Stimulated activated CD4-positive, alpha-beta T cell treated with anti-CD3 and anti-CD28 coated beads, TNF-alpha, amount 100 ng/mL, for 48 hours (primary cell): ENCODE measurements at regions not wholly inside any gene's neighbourhood (a gene's known extent, or its start where the extent isn't known, plus 50 kb on each side); places are given as distances from the start of the nearest gene placed in this dataset.
"Not testable (repeated sequence)": the region's sequence is repeated elsewhere in the genome, so short reads cannot be mapped to it uniquely, and the experiment has no call there.

Source experiments
- DNase-seq, 3 donors: peaks; one replicate each; pipeline ENCODE4 v3.0.0-alpha.2; 2020; ENCODE audit warnings: low read depth in 3 of 3

DNA sequence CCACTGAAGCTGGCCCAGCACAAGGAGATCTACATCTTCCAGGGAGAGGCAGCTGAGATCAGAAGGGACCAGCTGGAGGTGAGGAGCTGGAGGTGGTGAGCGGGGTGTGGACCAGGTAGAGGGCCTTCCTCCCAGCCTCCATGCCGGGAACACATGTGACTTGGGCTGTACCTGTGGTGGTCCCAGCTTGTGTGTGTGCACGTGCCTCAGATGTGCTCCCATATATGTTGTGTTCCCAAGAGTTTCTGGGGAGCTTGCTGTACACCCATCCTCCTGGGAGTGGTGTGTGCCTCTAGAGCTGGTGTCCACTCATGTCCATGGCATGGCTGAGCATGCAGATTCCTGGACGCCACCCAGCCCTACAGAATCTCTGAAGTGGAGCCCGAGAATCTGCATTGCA lies 183.7 kb upstream of the AKAP13 start:
- not testable (repeated sequence) for DNase-seq

DNA sequence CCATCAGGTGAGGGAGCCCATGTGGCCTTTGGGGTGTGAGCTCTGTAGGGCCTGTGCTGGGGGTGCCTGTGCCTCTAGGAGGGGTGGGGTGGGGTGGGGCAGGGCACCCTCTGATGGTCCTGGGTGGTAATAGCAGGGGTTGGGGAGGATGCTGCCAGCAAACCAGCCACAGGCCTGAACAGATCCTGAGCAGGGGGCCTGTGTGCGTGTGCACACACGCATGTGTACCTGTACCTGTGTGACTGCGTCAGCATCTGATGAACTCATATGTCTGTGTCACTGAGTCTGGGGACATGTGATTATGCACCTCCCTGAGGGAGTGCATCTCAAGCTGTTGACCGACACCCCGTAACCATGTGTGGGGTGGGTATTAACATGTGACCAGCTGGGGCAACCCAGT lies 182.8 kb upstream of the AKAP13 start:
- DNase-seq, result not testable (repeated sequence)

DNA sequence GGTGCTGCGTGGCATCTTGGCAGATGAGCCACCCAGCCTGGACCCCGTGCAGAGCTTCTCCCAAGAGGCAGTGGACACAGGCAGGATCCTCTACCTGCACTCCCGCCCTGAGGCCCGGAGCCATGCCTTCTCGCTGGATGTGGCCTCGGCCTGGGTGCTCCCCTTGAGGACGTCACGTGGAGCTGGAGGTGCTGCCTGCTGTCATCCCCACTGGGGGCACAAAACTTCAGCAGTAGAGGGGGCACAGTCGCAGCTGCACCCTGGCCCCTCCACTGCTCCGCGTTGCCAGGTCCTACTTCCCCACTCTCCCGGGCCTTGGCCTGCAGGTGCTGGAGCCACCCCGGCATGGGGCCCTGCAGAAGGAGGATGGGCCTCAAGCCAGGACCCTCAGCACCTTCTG lies 182.0 kb upstream of the AKAP13 start:
- not testable (repeated sequence) for DNase-seq

DNA sequence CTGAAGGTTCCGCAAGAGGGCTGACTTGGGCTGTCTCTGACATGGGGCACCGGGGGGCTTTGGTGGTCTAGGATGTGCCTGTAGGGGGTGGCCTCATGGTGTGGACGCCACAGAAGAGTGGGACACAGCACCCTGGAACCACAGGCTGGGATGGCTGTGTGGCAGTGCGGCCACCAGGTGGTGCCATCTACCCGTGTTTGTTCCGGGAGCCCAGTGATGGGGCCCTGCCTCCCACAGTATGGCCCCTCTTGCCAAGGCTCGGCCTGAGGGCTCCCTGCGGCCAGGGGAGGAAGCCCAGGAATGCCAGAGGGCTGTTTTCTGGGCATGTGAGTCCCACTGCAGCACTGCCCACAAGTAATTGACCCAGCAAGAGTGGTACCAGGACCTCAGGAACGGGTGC lies 180.2 kb upstream of the AKAP13 start:
- DNase-seq, result not testable (repeated sequence)

DNA sequence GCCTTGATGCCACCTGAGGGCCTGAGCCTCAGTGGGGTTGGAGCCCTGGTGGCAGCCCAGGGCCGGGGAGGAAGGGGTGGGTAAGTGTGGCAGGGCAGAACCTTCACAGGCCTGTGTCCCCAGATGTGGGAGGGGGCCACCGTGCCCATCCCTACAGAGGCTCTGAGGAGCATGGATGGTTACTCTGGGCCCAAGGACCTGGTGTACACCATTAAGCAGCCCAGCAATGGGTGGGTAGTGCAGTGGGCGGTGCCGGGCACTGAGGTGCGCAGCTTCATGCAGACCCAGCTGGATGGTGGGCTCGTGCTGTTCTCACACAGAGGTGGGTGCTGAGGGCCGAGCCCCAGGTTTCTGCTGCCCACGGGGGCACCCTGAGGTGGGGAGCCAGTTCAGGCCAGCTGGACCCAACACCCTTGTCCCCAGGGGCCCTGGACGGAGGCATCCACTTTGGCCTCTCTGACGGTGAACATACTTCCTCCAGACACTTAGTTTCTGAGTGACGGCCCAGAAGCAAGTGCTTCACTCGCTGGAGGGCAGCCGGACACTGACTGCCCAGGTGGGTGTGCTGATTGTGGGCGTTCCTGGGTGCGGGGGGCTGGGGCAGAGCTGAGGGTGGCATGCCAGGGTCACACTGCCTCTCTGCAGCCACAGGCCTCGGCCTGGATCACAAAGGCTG lies 179.1 kb upstream of the AKAP13 start:
- not testable (repeated sequence) for DNase-seq

DNA sequence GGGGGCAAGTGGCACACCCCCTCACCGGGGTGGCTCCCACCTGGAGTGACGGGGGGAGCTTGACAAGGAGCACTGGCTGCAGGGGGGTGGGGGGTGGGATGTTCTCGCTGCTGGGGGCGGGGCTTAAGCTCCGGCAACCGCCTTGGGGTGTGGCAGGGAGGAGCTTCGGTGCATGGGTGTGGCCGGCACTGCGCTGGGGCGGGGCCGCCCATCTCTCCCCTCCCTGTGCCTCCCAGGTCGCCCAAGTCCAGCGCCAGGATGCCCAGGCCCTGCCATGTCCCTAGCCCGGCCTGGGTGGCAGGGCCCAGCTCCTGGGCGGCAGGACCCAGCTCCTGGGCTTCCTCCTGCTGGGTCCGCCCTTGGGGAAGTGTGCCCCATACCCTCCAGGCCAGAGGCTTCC lies 175.9 kb upstream of the AKAP13 start:
- not testable (repeated sequence) for DNase-seq

DNA sequence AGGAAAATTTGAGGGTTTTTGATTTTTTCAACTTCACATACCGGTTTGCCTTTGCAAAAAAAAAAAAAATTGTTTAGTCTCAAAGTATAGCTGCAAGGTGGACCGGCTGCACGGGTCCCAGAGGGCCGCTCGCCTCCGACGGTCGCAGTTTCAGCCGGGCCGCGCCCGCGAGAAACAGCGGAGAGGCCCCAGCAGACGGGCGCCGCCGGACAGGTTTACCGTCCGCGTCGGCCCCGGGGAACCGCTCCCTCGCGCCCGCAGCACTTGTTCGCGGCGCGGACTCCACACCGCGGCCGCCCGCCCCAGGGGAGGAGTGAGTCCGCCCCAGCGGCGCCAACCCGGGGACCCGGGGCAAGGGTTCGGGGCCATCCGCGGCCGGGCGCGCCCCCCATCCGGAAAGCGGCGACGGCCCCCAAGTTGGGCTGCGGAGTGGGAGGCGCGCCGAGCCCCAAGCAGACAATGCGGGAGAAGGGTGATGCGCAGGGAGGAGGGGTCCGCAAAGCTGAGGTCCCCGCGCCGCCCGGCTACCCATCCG lies 146.5 kb upstream of the AKAP13 start:
- DNase-seq, result not testable (repeated sequence)

DNA sequence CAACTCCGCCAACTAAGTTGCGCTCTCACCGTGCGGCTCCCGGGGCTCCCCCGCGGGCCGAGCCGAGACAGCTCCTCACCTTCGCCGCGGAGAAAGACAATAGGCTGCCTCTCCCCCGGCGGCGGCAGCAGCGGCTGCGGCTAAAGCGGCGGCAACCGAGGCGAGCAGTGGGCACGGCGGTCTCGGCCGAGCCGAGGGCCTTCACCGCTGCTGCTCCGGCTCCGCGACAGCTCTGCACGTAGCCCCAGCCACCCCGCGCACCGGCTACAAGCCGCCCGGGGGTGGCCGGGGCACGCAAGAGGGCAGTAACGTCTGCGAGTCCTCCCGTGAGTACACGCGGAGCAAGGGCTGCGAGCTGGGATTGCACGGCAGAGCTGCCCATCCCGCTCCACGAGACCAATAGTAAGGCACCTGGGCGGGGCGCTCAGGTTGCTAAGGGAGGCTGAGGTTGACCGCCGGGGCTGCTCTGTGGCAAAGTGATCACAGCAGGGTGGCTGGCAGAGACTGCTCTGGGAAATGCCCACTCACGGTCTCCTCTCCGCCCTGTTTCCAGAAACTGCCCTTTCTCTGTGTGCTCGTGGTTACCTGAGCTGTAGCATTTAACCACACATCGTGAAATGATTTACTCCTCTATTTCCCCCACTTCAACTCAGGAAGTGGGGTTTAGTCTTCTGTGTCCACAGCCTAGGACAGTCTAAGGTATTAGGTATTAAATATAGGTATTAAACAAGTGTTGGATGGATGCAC lies 145.8 kb upstream of the AKAP13 start:
- DNase-seq, result not testable (repeated sequence)

DNA sequence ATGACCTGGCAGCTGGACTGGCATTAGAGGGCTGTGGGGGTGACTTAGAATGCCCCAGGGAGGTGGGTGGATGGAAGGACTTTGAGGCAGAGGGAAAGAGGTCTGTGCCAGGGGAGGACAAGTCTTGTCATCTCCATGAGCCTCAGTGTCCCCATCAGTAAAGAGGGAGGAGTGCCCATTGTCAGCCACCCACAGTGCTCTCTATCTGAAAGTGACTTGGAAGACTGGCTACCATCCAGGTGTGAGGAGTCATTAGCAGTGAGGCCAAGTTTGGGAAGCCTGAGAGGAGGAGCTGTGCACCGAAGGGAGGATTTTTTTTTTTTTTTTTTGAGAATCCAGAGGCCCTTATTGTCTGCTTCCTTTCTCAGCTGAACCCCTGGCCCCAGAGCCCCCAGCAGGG lies 136.3 kb upstream of the AKAP13 start:
- DNase-seq, result not testable (repeated sequence)

DNA sequence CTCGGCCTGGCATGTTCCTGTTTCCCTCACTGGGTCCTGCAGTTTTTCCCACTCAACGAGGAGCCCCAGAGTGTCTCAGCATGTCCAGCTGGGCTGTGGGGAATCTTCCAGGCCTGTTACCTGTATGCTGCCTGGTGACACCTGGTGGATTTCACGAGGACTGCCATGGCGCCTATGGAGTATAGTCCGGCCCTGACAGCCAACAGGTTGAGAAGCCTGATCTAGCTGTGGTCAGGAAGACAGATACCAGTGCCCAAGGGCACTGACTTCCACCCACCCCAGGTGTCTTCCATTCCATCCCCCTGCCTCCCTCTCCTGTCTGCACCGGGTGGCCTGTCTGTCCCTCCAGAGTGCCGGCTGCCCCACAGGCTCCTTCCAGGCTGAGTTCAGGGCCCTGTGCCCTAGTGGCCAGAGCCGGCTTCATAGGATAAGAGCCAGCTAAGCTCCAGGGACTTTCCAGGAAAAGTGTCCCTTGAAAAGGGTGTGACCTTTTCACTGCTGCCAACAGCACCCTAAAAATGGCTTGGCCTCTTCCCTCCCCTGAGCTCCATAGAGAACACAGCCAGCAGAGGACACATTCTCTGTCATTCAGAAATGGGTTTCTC lies 129.4 kb upstream of the AKAP13 start:
- DNase-seq, result not testable (repeated sequence)

DNA sequence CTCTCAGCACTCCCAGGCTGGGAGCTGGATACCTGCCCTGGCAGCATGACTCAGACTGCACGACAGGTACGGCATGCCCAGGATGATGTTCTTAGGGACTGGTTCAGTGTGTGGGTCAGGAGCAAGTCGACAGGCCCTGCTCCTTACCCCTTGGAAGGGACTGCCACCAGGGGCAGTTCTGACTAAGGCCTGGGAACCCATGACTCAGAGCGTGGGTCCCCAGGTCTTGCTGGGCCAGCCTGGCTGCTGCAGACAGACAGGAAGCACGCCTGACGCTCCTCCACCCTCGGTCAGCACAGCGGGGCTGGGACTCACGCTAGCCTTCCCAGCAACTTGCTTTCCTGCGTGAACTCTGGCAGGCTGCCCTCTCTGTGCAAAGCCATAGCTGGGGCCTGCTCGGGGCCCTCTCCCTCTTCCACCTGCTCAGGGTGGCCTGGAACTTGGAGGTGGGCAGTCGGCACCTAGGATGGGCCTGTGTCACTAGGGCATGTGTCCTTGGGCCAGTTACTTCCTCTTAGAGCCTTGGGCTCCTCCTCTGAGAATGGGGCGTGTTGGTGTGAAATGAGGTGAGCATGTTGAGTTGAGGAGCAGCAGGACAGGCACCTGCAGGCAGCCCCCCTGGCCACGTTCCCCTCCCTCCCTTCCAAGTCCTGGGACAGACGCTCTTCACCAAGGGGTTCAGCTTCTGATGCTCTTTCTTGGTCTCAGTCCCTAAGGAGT lies 127.0 kb upstream of the AKAP13 start:
- not testable (repeated sequence) for DNase-seq

DNA sequence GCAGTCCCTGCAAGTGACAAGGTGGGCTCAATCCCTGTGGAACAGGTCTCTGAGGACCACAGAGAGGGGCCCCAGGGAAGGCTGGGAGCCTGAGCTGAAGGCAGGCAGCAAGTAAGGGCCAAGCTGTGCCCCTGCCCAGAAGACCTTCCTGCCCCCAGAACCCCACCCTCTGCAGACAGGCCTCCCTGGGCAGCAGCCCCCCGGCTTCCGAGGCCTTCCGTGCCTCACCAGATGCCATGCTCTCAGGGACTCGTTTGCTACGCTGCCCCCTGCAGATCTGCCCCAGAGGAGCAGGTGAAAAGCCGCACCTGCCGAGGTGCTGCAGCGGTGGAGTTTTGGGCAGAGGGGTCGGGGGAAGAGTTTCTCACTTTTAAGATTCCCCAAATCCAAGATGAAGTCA lies 125.4 kb upstream of the AKAP13 start:
- DNase-seq, result not testable (repeated sequence)

DNA sequence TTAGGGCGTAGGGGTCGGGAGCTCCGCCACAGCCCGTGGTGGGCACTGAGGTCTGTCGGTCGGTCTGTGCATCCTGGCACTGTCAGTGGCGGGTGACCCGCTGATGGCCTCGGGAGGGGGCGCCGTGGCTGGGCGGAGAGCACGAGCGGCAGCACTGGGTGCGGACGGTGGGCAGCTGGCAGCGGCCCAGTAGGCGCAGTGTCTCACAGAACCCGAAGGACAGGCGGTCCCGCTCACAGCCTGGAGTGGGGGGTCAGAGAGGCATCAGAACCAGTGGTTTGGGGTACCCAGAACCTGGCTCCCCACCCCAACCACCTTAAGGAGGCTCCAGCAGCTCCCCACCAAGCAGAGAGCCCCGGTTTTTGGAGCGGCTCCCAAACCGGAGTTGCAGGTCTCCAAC lies 124.9 kb upstream of the AKAP13 start:
- DNase-seq, result not testable (repeated sequence)

DNA sequence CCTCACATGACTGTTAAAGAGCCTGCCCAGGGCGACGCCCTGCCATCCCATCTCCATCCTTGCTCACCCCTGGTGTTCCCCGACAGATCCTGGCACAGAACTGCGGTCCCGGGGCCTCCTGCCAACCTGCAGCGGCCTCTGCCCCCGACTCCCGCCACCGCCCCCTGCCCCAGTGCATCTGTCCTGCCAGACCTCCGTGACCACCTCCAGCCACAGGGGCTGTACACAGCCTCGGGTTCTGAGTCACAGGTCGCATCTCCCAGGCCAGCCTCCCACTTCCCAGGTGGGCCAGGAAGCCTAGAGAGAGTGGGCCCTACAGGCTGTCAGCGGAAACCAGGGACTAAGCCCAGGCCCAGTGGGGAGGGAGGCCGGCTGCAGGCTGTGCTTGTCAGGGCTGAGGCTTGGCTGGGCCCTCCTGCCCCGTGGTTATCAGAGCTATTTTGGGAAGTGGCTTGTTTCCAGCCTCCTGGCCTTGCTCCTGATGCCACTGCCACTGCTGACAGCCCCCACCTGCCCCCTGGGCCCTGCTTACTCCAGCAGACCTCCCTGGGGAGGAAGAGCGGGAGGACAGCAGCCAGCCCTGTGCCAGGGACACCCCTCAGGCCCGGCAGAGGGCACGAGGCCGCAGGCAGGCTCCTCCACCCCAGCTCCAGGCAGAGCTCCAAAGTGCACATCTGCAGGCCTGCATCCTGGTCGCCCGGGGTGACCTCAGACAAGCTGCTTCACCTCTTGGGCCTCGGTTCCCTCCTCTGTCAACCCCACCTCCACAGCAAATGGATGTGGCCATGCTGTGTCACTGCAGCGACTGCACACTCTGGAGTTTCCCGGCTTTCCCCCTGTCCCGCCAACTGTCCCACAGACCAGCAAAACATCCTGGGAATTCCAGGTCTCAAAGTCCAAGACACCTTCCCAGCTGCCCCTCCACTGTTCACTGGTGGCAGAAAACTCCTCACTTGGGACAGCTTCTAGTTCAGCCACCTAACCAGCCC lies 124.1 kb upstream of the AKAP13 start:
- DNase-seq, result not testable (repeated sequence)

DNA sequence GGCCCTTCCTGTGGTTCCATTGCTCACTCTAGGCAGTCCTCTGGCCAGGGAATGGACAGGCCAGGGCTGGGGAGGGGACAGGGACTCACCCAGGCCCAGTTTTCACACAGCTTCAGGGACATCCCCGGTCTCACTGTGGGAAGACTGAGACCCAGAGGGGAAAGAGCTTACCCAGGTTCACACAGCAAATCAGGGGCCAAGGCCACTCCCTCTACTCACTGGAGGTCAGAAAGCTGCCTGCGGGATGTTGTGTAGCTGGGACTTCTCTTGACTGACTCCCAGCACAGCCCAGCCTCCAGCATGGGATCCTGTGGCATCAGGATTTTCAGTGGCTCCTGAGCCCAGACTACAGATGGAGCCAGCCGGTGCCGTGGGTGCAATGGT lies 122.3 kb upstream of the AKAP13 start:
- DNase-seq, result not testable (repeated sequence)

DNA sequence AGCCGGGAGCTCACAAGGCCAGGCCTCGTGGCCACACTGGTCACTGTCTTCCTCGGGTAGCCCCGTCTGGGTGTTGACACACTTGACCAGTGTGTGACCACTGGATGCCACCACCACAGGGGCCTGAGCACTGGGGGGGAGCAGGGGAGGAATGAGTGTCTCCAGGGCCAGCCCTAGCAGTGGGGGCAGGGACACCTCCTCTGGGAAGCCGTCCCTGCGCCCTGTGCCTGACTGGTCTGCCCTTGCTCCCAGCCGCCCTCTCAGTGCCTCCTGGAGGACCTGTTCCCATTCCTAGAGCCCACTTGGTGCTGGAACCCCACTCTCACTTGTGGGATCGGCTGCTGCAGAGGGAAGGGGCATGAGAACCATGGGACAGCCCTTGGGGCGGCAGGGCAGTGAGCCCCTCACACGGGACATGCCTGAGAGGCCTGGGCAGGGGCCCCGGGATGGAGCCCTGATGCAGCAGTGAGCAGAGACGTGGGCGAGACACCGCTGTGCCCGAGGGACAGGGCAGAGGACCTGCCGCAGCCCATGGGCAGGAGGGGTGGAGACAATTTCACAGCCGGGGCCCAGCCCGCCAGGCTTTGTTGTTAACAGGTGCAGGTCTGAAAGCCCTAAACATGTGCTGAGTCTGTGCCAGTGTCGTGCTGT lies 121.7 kb upstream of the AKAP13 start:
- DNase-seq, result not testable (repeated sequence)

DNA sequence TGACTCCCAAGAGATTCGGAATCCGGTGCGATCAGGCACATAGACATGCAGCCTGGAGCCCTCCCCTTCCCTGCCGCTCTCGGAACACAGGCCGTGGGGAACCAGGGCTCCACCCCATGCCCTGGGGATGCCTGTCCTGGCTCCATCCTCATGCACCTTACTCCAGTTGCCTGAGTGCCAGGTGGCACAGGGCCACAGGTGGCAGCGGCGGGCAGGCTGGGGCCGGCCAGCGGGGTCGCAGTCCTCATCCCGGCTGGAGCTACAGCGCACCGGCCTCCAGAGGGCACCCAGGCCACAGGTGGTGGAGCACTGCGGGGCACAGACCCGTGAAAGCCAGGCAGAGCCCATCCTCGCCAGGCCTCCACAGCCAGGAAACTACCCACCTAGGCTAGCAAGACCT lies 119.9 kb upstream of the AKAP13 start:
- DNase-seq, result not testable (repeated sequence)

DNA sequence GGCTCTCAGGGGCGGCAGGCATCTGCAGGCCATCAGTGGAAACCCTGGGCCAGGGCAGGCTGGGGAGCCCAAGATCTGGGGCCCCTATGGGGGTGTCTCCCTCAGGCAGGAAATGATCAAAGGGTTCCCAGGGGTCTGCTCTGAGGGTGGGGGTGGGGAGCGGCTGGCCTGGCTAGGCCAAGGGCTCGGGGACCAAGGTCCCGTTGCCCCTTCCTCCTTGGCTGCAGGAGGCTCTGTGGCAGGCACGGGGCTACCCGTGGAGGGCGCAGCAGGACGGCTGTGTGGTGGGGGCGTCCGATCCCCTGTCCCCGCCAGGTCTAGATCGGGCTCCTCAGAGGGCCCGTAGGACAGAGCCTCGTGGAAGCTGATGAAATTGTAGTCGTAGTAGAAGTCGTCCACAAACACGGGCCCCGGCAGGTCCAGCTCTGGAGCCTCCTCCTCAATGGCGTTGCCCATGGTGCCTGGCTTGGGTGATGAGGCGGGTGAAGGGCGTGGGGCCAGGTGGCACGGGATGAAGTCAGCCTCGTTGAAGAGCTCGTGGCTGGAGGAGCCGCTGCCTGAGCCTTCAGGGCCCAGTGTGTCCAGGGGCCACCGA lies 117.8 kb upstream of the AKAP13 start:
- not testable (repeated sequence) for DNase-seq

DNA sequence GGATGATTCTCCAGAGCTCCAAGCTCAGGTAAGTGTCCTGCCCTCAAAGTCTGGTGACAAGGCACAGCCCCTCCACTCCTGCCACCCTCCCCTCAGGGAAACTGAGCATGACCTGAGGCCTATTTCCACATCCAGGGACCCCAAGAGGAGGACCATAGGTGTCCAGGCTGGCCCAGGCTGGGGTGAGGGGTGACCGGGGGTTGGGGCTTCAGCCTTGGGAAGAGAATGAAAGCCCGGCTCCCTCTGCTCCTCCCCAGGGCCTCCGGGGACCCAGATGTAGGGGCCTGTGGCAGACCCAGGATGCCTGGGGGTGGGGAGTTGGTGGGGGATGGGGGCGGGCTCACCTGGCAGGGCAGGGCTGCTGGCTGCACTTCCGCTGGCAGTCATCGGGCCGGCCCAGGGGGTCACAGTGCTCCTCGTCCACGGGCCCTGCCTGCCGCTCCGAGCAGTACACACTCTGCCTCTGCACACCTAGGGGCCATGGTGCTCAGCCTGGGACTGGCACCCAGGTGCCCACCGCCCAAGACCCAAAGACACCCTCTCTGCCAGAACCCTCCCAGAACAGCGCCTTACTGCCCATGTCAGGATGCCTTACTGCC lies 116.5 kb upstream of the AKAP13 start:
- DNase-seq, result not testable (repeated sequence)
